NB4 (cell line): ENCODE measurements at regions not wholly inside any gene's neighbourhood (a gene's known extent, or its start where the extent isn't known, plus 50 kb on each side); places are given as distances from the start of the nearest gene placed in this dataset.
"Not testable (repeated sequence)": the region's sequence is repeated elsewhere in the genome, so short reads cannot be mapped to it uniquely, and the experiment has no call there.

ENCODE experiments used
- DNase-seq: peaks from one replicate; pipeline ENCODE4 v3.0.0; 2010; ENCODE audit warnings: low read depth
- H3K4me3 ChIP-seq: one replicate; pipeline ENCODE4 v1.5.1; 2011; ENCODE audit warnings: mild to moderate bottlenecking, low read depth, low read length, moderate library complexity
- MYC ChIP-seq: IDR thresholded peaks from 2 replicates; pipeline ENCODE4 v1.6.1; 2011; ENCODE audit warnings: low read depth, low read length
- POLR2A ChIP-seq: IDR thresholded peaks from 2 replicates; pipeline ENCODE4 v1.6.1; 2011; ENCODE audit warnings: mild to moderate bottlenecking; ENCODE audit not compliant: insufficient read length; ENCODE audit errors: extremely low read depth
- TF ChIP-seq, protein P1 (sequence below): IDR thresholded peaks from 2 replicates; pipeline ENCODE4 v1.6.1; 2011; ENCODE audit warnings: low read depth, low read length
- TF ChIP-seq, protein P2 (sequence below): IDR thresholded peaks from one replicate; pipeline ENCODE4 v1.5.1; 2012; ENCODE audit warnings: low read depth, low read length

- H3K4me3 ChIP-seq, result no peak overlapping the region
- no peak for DNase-seq
- TF ChIP-seq MYC (no peak), POLR2A (no peak)
- TF ChIP-seq, protein P1, sequence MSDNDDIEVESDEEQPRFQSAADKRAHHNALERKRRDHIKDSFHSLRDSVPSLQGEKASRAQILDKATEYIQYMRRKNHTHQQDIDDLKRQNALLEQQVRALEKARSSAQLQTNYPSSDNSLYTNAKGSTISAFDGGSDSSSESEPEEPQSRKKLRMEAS, result no peak
- TF ChIP-seq, protein P2, sequence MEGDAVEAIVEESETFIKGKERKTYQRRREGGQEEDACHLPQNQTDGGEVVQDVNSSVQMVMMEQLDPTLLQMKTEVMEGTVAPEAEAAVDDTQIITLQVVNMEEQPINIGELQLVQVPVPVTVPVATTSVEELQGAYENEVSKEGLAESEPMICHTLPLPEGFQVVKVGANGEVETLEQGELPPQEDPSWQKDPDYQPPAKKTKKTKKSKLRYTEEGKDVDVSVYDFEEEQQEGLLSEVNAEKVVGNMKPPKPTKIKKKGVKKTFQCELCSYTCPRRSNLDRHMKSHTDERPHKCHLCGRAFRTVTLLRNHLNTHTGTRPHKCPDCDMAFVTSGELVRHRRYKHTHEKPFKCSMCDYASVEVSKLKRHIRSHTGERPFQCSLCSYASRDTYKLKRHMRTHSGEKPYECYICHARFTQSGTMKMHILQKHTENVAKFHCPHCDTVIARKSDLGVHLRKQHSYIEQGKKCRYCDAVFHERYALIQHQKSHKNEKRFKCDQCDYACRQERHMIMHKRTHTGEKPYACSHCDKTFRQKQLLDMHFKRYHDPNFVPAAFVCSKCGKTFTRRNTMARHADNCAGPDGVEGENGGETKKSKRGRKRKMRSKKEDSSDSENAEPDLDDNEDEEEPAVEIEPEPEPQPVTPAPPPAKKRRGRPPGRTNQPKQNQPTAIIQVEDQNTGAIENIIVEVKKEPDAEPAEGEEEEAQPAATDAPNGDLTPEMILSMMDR, result no peak
These were observed 92.4 kb upstream of the CEP78 start for GRCh38 chr9:78143281-78144007.

DNA sequence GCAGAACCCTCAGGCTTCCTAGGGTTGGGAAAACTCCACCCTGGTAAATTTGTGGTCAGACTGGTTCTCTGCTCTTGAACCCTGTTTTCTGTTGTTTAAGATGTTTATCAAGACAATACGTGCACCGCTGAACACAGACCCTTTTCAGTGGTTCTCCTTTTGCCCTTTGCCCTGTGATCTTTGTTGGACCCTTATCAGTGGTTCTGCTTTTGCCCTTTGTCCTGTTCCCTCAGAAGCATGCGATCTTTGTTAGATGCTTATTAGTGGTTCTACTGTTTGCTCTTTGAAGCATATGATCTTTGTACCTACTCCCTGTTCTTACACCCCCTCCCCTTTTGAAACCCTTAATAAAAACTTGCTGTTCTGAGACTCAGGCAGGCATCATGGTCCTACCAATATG is 93.6 kb upstream of the CEP78 start:
- not testable (repeated sequence) for H3K4me3 ChIP-seq, DNase-seq

- no peak for DNase-seq
- no peak overlapping the region for H3K4me3 ChIP-seq
- TF ChIP-seq MYC (no peak), POLR2A (no peak)
- TF ChIP-seq, protein P2, result no peak
- TF ChIP-seq, protein P1, result no peak
These were observed 102.1 kb upstream of the CEP78 start for GRCh38 chr9:78133751-78134150.

DNA sequence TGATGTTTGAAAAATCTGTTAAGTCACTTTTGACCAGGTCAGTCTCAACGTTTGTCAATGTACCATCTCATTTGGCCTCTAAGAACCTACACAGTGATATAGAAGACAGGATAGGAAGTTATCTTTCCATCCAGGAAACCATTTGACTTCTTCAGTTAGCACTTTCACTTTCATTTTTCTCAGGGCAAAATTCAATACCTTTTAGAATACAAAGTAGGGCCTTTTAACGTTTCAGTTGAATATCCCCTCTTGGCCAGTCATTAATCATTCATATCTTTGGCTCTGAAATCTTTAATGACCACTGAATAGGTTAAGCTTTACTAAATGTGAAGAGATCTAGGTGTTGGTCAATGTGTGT is 101.1 kb upstream of the GNAQ start:
- TF ChIP-seq, protein P2, result no peak
- TF ChIP-seq POLR2A (no peak), MYC (no peak)
- TF ChIP-seq, protein P1, result no peak
- peak overlapping the region; percentile 48 for H3K4me3 ChIP-seq
- peak; percentile 43 for DNase-seq

DNA sequence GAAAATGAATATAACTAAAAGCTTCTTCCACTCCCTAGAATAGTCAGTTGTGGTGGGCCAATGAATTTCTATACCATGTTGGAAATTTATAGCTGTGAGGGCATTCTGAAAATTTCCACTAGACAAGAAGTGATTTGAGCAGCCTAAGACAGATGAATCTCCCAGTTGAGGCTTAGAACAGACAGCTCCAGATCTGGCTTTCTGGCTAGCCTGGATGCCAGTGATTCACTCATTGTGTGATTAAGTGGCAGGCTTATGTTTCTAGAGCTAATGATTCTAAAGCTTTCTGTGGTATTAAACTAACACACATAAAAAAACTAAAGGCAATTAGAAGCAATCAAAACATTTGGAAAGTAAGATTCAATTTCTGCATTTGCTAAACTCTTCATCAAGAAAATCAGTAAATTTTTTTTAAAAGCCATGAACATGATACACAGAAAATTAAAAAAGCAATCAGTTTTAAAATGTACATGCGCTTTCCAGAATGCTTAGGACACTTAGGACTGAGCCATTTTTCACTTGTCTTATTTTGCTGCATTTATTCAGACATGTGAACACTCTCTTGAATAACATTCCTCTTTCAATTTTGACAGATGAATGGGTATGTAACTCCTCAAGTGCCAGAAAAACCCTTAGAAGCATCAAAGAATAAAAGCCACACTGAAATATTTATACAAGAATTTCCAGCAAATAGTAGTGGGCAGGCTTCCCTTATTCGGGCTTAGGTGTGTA is 100.5 kb upstream of the GNAQ start:
- no peak for DNase-seq
- TF ChIP-seq, protein P2, result no peak
- no peak for TF ChIP-seq MYC
- no peak for TF ChIP-seq POLR2A
- TF ChIP-seq, protein P1, result no peak
- H3K4me3 ChIP-seq, result peak overlapping the region; percentile 48

DNA sequence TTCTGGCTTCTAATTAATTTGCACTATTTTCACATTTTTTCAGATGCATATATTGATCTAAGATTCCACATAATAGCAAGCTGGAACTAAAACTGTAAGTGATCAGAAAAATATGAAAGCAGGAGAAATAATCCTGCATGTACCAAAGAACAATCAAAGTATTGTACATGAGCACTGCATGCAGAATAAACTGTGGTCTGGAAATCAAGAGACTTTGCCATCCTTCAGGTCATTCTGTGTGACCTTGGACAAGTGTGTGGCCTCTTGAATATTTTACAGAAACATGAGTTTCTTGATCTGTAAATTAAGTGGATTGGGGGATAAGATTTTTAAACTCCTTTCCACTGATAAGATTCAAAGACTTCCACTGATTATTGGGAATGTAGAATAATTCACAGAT is 99.2 kb upstream of the GNAQ start:
- no peak for DNase-seq
- H3K4me3 ChIP-seq, result no peak overlapping the region
- TF ChIP-seq, protein P2, result no peak
- no peak for TF ChIP-seq MYC
- TF ChIP-seq, protein P1, result no peak
- no peak for TF ChIP-seq POLR2A
